IPS-NIHi7 (cell line): ENCODE measurements at regions not wholly inside any gene's neighbourhood (a gene's known extent, or its start where the extent isn't known, plus 50 kb on each side); places are given as distances from the start of the nearest gene placed in this dataset.

Experiments
- DNase-seq: peaks from one replicate; pipeline ENCODE4 v3.0.0; 2012; ENCODE audit warnings: mixed read lengths; ENCODE audit errors: extremely low spot score

- peak; percentile 28 for DNase-seq
These were observed 364.1 kb downstream of the SS18 start for GRCh38 chr18:25726298-25726697.

- DNase-seq, result no peak
These were observed 364.9 kb downstream of the SS18 start for GRCh38 chr18:25725501-25725900.

DNA sequence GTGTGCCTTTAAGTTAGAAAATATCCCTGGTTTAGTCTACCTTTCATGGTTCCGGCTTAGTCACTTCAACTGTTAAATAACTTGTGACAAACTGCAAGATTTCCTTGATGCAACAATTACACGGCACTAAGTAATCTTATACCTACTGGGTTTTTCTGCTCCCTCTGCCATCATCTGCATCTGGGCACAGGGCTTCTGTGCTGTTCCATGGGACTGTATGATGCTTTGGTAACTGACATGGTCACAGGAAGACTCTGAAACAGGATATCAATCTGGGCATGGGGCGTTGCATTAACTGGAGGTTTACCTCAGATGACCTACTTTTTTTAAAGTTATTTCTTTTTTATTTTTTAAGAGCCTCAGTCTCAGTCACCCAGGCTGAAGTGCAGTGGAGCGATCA lies 365.4 kb downstream of the SS18 start:
- no peak for DNase-seq

DNA sequence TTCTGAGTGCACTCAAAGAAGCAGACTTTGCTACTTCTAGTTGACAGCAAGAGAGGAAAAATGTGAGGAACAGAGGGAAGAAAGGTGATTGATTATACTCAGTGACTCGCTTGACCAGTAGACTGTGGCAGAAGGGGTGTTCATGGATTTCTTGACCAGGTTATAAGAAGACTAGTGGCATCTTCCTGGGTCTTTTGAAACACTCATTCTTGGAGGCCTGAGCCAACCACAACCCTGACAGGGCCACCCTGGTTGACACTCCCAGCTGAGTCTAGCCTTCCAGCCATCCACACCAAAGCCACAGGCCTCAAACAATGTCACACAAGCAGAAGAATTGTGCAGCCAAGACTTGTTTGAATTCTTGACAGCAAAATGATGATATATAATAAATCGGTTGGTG lies 366.3 kb downstream of the SS18 start:
- DNase-seq, result no peak

DNA sequence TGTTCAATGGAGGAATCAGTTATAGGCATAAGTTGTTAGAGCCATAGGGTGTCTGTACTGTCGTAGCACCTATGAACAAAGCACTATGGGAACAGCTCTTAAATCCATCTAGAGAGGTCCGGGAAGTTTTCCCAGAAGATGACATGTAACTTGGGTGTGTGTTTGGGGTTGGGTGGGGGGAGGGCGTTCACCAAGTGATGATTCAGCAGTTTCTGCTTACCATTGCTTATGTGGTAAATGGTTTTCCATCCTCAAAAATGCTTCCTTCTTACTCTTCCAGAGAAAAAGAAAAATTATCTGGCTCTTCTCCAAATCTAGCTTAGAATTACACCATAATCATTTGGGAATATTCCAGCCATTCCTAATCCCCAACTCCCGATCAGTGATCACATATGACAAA lies 361.1 kb upstream of the ZNF521 start:
- no peak for DNase-seq

GRCh38 chr18:25710981-25711380 lies 359.0 kb upstream of the ZNF521 start:
- DNase-seq, result no peak

- no peak for DNase-seq
These were observed 353.7 kb upstream of the ZNF521 start for GRCh38 chr18:25705650-25706049.

GRCh38 chr18:25704494-25704893 lies 352.5 kb upstream of the ZNF521 start:
- no peak for DNase-seq

DNA sequence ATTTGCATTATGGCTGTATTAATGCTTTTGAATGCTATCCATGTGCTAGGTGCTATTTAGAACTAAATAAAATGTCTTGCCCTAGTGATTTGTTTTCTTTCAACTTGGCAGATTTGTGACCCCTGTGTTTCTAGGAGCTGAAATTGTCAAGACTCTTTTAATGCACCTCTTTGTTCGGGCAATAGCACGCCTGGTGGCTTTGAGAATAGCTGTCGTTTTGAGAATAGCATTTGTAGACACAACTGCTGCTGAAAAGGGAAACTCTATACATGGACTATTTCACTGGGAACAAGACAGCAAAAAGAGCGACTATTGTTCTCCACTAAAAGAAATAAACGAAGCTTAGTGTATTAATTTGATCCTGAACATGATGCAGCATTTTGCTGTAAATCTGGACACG lies 352.1 kb upstream of the ZNF521 start:
- no peak for DNase-seq

DNA sequence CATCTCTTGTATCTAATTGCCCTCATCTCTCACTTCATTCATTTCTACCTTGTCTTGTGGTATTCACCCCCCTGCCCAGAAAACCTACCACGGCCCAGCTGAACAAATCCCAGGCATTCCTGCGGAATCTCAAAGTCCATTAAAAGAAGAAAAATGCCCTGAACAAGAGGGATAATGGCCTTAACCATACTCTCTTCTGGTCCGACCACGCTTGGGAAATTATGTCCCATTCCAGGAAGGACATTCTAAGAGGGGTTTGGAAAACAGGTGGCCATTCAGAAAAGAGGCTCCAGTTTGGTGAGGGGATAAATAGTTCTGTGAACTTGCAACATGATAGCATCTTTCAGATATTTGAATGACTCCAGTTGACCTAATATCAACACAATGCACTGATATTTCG lies 349.9 kb upstream of the ZNF521 start:
- no peak for DNase-seq

DNA sequence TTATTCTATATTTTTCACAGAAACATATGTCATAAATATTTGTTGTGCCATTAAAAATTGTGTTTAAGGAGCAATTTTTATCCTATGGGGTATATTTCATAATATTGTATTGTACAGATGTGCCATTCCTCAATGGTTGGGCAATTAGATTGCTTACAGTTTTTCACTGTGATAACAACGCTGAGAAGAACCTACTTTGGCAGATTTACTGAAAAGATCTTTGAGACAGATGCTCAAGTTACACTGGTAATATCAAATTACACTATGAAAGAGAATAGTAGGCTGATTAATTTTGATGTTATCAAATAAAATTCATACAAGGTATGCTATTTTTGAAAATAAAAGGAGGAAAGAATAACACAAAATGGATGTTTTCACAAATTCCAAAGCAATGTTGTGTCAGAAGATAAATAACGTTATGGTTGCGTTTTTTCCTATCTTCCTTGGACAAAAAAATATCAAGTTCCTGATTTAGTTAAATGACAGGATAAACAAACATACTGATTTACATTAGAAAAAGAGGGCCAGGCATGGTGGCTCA lies 335.1 kb upstream of the ZNF521 start:
- no peak for DNase-seq

- DNase-seq, result no peak
These were observed 333.1 kb upstream of the ZNF521 start for GRCh38 chr18:25685088-25685487.

- DNase-seq, result no peak
These were observed 327.5 kb upstream of the ZNF521 start for GRCh38 chr18:25679491-25679890.

- no peak for DNase-seq
These were observed 326.3 kb upstream of the ZNF521 start for GRCh38 chr18:25678221-25678620.

GRCh38 chr18:25675123-25675850 lies 323.3 kb upstream of the ZNF521 start:
- peak; percentile 43 for DNase-seq

DNA sequence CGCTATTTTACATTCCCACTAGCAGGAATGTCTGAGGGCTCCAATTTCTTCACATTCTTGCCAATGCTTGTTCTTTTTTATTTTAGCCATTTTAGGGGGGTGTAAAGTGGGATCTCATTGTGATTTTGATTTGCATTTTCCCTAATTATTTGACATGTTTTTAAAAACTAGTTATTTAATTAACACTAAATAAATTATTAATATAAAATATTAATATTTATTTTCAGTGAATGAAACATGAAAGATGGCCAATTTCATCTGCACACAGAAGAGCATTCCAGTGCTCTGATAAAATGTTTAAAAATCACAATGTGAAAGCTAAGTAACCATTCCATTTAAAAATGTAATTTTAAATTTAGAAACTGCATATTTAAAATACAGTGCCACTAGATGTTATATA lies 322.2 kb upstream of the ZNF521 start:
- DNase-seq, result no peak

DNA sequence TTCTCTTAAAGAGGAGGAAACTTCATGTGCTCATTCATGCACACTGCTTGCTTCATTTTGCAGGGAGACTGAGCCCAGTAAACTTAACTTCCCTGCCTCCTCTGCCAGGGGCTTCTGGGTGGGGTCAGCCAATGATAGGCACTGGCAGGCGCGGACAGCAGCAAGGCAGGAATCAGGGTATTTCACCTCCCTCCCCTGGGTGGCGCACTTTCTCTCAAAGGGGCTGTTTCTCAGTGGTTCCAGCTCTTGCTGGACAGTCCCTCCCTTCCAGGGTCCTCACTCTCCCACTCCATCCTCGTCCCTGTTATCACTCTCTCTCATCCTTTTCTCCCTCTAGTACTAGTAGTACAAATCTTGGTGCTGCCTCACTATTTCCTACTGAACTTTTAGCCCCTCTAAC lies 320.5 kb upstream of the ZNF521 start:
- DNase-seq, result peak; percentile 75

DNA sequence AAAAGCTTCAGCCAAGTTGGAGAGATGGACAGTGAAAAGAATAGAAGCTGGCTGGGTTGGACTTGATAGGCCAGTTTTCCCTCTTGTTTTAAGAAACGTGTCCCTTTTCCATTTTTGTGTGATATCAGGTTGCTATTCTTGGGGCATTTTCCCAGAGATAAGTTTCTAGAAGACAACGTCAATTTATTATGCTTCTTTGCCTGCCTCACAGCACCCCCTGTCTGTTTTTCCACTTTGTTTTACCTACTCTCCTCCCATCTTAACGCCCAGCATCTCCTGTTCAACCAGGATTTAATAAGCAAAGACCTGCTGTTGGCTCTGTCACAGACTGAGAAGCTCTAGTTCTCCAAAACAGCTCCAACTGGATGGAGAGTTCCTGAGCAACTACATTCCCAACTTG lies 317.8 kb upstream of the ZNF521 start:
- DNase-seq, result peak; percentile 29

- no peak for DNase-seq
These were observed 310.3 kb upstream of the ZNF521 start for GRCh38 chr18:25662272-25662671.

GRCh38 chr18:25661831-25662230 lies 309.9 kb upstream of the ZNF521 start:
- no peak for DNase-seq

GRCh38 chr18:25659541-25659940 lies 307.6 kb upstream of the ZNF521 start:
- no peak for DNase-seq

DNA sequence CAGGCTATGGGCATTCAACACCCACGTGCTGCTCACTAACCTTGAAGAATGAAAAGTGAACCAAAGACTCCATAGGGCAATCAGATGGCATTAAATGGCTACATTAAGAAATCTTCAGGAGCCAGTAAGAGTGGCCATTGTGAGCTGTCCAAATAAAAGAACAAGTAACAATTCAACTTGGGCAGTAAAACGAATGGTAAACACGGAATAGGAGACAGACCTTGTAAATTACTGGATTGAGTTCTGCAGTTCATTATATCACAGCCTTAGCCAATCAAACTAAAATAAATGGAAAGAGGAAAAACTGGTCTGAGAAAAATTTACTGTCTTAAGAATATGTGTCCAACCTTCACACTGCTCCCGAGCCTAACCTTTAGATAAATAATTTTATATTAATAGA lies 306.5 kb upstream of the ZNF521 start:
- DNase-seq, result no peak

GRCh38 chr18:25651553-25651952 lies 299.6 kb upstream of the ZNF521 start:
- no peak for DNase-seq
